ENCODE measurements at regions not wholly inside any gene's neighbourhood (a gene's known extent, or its start where the extent isn't known, plus 50 kb on each side); places are given as distances from the start of the nearest gene placed in this dataset.

DNA sequence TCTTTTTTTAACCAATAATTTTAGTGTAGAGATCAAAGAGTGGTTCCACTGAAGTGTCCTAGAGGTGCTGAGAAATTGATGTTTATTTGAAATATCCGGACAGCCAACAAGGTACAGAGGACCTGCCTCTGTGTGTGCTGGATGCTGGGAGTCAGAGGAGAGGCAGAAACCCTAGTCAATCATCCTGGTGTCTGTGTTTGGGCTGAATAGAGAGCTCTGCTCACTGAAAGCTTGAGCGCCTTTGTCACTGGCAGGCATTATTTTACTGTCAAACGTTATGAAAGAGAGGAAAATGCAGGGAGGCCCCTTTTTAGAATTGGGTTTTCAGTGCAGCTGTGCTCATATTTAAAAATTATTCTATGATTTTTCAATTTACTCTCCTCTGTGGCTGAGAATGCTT is 480.3 kb upstream of the TYRP1 start:
- Histone ChIP-seq H3K27me3 (replicated peaks; ENCODE audit: insufficient read depth, low read length) (no peaks in the 10 kb centered on the region), H3K79me2 (ENCODE audit: low read length) (no peaks in the 10 kb centered on the region), H3F3A (ENCODE audit: insufficient read depth, low read length) (no peaks in the 10 kb centered on the region), H3K36me3 (replicated peaks; ENCODE audit: insufficient read depth, low read length) (no peaks in the 10 kb centered on the region), H3K9me2 (replicated peaks; ENCODE audit: insufficient read depth, low read length) (no peaks in the 10 kb centered on the region), H3K27ac (ENCODE audit: low read length) (no peak overlapping the region), H3K9ac (ENCODE audit: low read length) (no peak overlapping the region), H3K4me3 (ENCODE audit: low read length) (no peak overlapping the region), H3K9me3 (replicated peaks; ENCODE audit: insufficient read depth, low read length) (no peaks in the 10 kb centered on the region), H3K4me2 (ENCODE audit: low read depth, low read length) (no peak overlapping the region), H3K4me1 (ENCODE audit: low read length) (no peaks in the 10 kb centered on the region), H4K20me1 (ENCODE audit: insufficient read depth, low read length) (no peaks in the 10 kb centered on the region), H2AFZ (ENCODE audit: low read length) (no peak overlapping the region)
- TF ChIP-seq EZH2 (optimal IDR thresholded peaks at IDR 0.05; ENCODE audit: low read depth, low read length), result no peak
- DNase-seq, result no peak

DNA sequence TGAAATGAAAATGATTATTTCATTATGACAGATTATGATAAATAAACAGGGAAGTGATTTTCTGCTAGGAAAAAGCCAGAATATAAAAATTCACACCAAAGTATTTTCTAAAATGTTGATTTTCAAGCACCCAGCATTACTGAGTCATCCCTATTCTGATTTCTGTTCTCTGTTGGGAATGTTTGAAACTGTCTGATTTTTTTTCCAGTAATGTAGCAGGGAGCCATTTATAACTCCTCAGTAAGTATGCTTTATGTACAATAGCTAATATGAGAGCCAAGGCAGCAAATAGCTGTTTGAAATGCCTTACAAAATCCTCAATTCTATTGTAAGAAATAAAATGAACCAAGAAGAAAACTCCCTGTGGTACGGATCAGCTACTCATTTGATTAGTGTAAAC is 471.7 kb upstream of the TYRP1 start:
- Histone ChIP-seq H3K36me3 (replicated peaks; ENCODE audit: insufficient read depth, low read length) (no peaks in the 10 kb centered on the region), H3K9ac (ENCODE audit: low read length) (no peak overlapping the region), H3K9me3 (replicated peaks; ENCODE audit: insufficient read depth, low read length) (no peaks in the 10 kb centered on the region), H3K27me3 (replicated peaks; ENCODE audit: insufficient read depth, low read length) (no peaks in the 10 kb centered on the region), H3K4me1 (ENCODE audit: low read length) (no peaks in the 10 kb centered on the region), H2AFZ (ENCODE audit: low read length) (no peak overlapping the region), H4K20me1 (ENCODE audit: insufficient read depth, low read length) (no peaks in the 10 kb centered on the region), H3K27ac (ENCODE audit: low read length) (no peak overlapping the region), H3K4me2 (ENCODE audit: low read depth, low read length) (no peak overlapping the region), H3K79me2 (ENCODE audit: low read length) (no peaks in the 10 kb centered on the region), H3K9me2 (replicated peaks; ENCODE audit: insufficient read depth, low read length) (no peaks in the 10 kb centered on the region), H3F3A (ENCODE audit: insufficient read depth, low read length) (no peaks in the 10 kb centered on the region), H3K4me3 (ENCODE audit: low read length) (no peak overlapping the region)
- DNase-seq, result no peak
- TF ChIP-seq CTCF (IDR thresholded peaks at IDR 0.05; ENCODE audit: low read length) (no peak), EZH2phosphoT487 (IDR thresholded peaks at IDR 0.05; ENCODE audit: low read length) (no peak), EZH2 (optimal IDR thresholded peaks at IDR 0.05; ENCODE audit: low read depth, low read length) (no peak)

DNA sequence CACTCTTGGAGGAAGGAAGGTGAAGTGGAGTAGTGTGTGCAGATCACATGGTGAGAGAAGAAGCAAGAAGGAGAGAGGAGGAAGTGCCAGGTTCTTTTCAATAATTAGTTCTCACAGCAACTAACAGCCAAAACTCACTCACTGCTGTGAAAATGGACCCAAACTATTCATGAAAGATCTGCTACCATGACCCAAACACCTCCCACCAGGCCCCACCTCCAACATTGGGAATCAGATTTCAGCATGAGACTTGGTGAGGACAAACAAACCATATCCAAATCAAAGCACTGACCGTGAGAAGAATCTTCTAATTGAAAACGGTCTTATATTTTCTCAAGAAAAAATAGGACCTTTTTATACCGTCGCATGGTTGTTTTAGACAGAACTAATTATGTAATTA is 468.7 kb upstream of the TYRP1 start:
- Histone ChIP-seq H3K9ac (ENCODE audit: low read length) (no peak overlapping the region), H3K4me2 (ENCODE audit: low read depth, low read length) (no peak overlapping the region), H2AFZ (ENCODE audit: low read length) (no peak overlapping the region), H3K36me3 (replicated peaks; ENCODE audit: insufficient read depth, low read length) (no peaks in the 10 kb centered on the region), H3K9me3 (replicated peaks; ENCODE audit: insufficient read depth, low read length) (no peaks in the 10 kb centered on the region), H3K79me2 (ENCODE audit: low read length) (no peaks in the 10 kb centered on the region), H3K9me2 (replicated peaks; ENCODE audit: insufficient read depth, low read length) (no peaks in the 10 kb centered on the region), H3K27ac (ENCODE audit: low read length) (no peak overlapping the region), H3K27me3 (replicated peaks; ENCODE audit: insufficient read depth, low read length) (no peaks in the 10 kb centered on the region), H3K4me1 (ENCODE audit: low read length) (no peaks in the 10 kb centered on the region), H4K20me1 (ENCODE audit: insufficient read depth, low read length) (no peaks in the 10 kb centered on the region), H3K4me3 (ENCODE audit: low read length) (no peak overlapping the region), H3F3A (ENCODE audit: insufficient read depth, low read length) (no peaks in the 10 kb centered on the region)
- no peak for TF ChIP-seq CTCF (IDR thresholded peaks at IDR 0.05; ENCODE audit: low read length)
- no peak for TF ChIP-seq EZH2 (optimal IDR thresholded peaks at IDR 0.05; ENCODE audit: low read depth, low read length)
- TF ChIP-seq EZH2phosphoT487 (IDR thresholded peaks at IDR 0.05; ENCODE audit: low read length), result no peak
- DNase-seq, result no peak

- H3K9me2 ChIP-seq (replicated peaks; ENCODE audit: insufficient read depth, low read length), result no peaks in the 10 kb centered on the region
- H3K4me2 ChIP-seq (ENCODE audit: low read depth, low read length), result peak overlapping the region; percentile 39; the same call in 1 of the 2 replicates
- peak; percentile 39 for DNase-seq
- peak overlapping the region; percentile 15; the same call in 1 of the 2 replicates for H3K4me3 ChIP-seq (ENCODE audit: low read length)
- no peaks in the 10 kb centered on the region for H3K4me1 ChIP-seq (ENCODE audit: low read length)
- H3K79me2 ChIP-seq (ENCODE audit: low read length), result no peaks in the 10 kb centered on the region
- H2AFZ ChIP-seq (ENCODE audit: low read length), result peak overlapping the region; percentile 45; the same call in 1 of the 2 replicates
- no peak overlapping the region for H3K9ac ChIP-seq (ENCODE audit: low read length)
- H3K9me3 ChIP-seq (replicated peaks; ENCODE audit: insufficient read depth, low read length), result no peaks in the 10 kb centered on the region
- 0 out of 2 replicates have a peak overlapping the region, but pooled peaks have one; percentile 21 for H3K27ac ChIP-seq (ENCODE audit: low read length)
- no peaks in the 10 kb centered on the region for H3K36me3 ChIP-seq (replicated peaks; ENCODE audit: insufficient read depth, low read length)
- TF ChIP-seq CTCF (IDR thresholded peaks at IDR 0.05; ENCODE audit: low read length), result no peak
- H4K20me1 ChIP-seq (ENCODE audit: insufficient read depth, low read length), result no peaks in the 10 kb centered on the region
- H3K27me3 ChIP-seq (replicated peaks; ENCODE audit: insufficient read depth, low read length), result no peaks in the 10 kb centered on the region
- H3F3A ChIP-seq (ENCODE audit: insufficient read depth, low read length), result no peaks in the 10 kb centered on the region
These were observed 462.5 kb upstream of the TYRP1 start for GRCh38 chr9:12230708-12231107.

Measured in MM.1S (cell line).